GM12892 (cell line): ENCODE measurements at regions not wholly inside any gene's neighbourhood (a gene's known extent, or its start where the extent isn't known, plus 50 kb on each side); places are given as distances from the start of the nearest gene placed in this dataset.

Experiments
- POLR2A ChIP-seq: IDR thresholded peaks from 2 replicates; pipeline ENCODE4 v1.6.1; 2011; ENCODE audit warnings: low read depth, low read length, control low read depth
- POLR2AphosphoS5 ChIP-seq: IDR thresholded peaks from 2 replicates; pipeline ENCODE4 v1.6.1; 2011; ENCODE audit warnings: low read depth, low read length, control low read depth
- TAF1 ChIP-seq: IDR thresholded peaks from 2 replicates; pipeline ENCODE4 v1.6.1; 2011; ENCODE audit warnings: low read depth, mild to moderate bottlenecking, control low read depth, low read length, borderline replicate concordance

DNA sequence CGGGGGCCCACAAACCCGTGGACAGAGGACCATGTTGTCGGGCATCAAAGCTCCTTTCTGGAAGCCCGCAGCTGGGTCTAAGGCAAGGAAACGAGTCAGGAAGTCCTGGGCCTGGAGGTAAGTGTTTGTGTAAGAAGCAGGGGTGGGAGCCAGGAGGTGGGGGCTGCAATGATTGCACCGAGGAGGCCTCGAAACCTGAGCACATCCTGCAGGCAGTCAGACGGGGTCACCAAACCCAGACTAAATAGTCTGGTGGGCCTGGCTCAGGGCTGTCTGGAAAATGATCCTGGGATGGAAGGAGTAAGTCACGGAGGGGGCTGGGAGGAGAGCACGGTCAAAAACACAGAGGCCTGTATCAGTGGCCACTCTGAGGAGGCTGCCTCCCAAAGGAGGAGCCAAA lies 539.2 kb downstream of the MN1 start:
- TF ChIP-seq POLR2AphosphoS5 (no peak), TAF1 (no peak), POLR2A (no peak)
